ENCODE measurements at regions not wholly inside any gene's neighbourhood (a gene's known extent, or its start where the extent isn't known, plus 50 kb on each side); places are given as distances from the start of the nearest gene placed in this dataset.

- no peak for DNase-seq (ENCODE audit: extremely low spot score)
- ChIA-PET CTCF (interaction anchor here (1.0 kb wide), 1 partner anchor 13 kb away, joined by 3 read pairs; no protein-coding TSS in a partner anchor), POLR2A (no interaction called here)
- no peak for TF ChIP-seq CTCF (IDR thresholded peaks at IDR 0.05; ENCODE audit: control extremely low read depth, extremely low read depth, low read depth, missing control alignments)
Measured at GRCh38 chr6:19160081-19160730, 677.0 kb upstream of the ID4 start.

- CTCF ChIA-PET, result interaction anchor here (2.0 kb wide), 1 partner anchor 9 kb away, joined by 7 read pairs; no protein-coding TSS in a partner anchor
- POLR2A ChIA-PET, result no interaction called here
- no peak for TF ChIP-seq CTCF (IDR thresholded peaks at IDR 0.05; ENCODE audit: control extremely low read depth, extremely low read depth, low read depth, missing control alignments)
- no peak for DNase-seq (ENCODE audit: extremely low spot score)
Measured at GRCh38 chr6:19167251-19167650, 669.9 kb upstream of the ID4 start.

- CTCF ChIA-PET, result no interaction called here
Measured at GRCh38 chr6:19169366-19169765, 667.8 kb upstream of the ID4 start.

GRCh38 chr6:19175023-19175422 lies 662.1 kb upstream of the ID4 start:
- ChIA-PET CTCF (interaction anchor here (1.4 kb wide), 1 partner anchor 12 kb away, joined by 3 read pairs; no protein-coding TSS in a partner anchor), POLR2A (no interaction called here)
- no peak for TF ChIP-seq CTCF (IDR thresholded peaks at IDR 0.05; ENCODE audit: control extremely low read depth, extremely low read depth, low read depth, missing control alignments)
- no peak for DNase-seq (ENCODE audit: extremely low spot score)

More at GRCh38 chr6:19169366-19169765, 667.8 kb upstream of the ID4 start:
- TF ChIP-seq CTCF (IDR thresholded peaks at IDR 0.05; ENCODE audit: control extremely low read depth, extremely low read depth, low read depth, missing control alignments), result no peak
- POLR2A ChIA-PET, result no interaction called here
- no peak for DNase-seq (ENCODE audit: extremely low spot score)

- TF ChIP-seq CTCF (IDR thresholded peaks at IDR 0.05; ENCODE audit: control extremely low read depth, extremely low read depth, low read depth, missing control alignments), result no peak
- no peak for DNase-seq (ENCODE audit: extremely low spot score)
- POLR2A ChIA-PET, result no interaction called here
- CTCF ChIA-PET, result no interaction called here
Measured at GRCh38 chr6:19180348-19181072, 656.7 kb upstream of the ID4 start.

GRCh38 chr6:19181211-19181610 lies 656.0 kb upstream of the ID4 start:
- DNase-seq (ENCODE audit: extremely low spot score), result no peak
- ChIA-PET CTCF (no interaction called here), POLR2A (no interaction called here)
- TF ChIP-seq CTCF (IDR thresholded peaks at IDR 0.05; ENCODE audit: control extremely low read depth, extremely low read depth, low read depth, missing control alignments), result no peak
